CD4-positive, alpha-beta T cell treated with Interleukin-6 for 4 hours (primary cell): ENCODE measurements at regions not wholly inside any gene's neighbourhood (a gene's known extent, or its start where the extent isn't known, plus 50 kb on each side); places are given as distances from the start of the nearest gene placed in this dataset.
"Not testable (repeated sequence)": the region's sequence is repeated elsewhere in the genome, so short reads cannot be mapped to it uniquely, and the experiment has no call there.

ENCODE experiments used
- DNase-seq: peaks from one replicate; pipeline ENCODE4 v3.0.0-alpha.2; 2020; ENCODE audit warnings: mixed read lengths

DNA sequence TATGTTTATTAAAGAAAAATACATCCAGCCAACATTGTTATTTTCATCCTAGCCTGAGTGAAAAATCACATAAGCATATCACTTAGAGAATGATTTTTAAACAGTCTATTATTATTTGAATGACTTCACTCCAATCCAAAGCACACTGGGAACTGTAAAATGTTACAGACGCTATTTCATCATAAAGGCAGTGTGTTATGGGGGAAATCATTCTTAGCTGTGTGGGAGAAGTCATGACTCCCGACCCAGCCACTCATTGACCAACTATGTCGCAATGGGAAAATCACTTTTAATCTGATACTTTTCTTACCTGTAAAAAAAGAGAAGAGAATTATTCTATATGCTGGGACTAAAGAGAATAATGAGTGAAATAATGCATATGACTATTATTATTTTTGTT, 653.6 kb downstream of the TTLL7 start:
- not testable (repeated sequence) for DNase-seq

DNA sequence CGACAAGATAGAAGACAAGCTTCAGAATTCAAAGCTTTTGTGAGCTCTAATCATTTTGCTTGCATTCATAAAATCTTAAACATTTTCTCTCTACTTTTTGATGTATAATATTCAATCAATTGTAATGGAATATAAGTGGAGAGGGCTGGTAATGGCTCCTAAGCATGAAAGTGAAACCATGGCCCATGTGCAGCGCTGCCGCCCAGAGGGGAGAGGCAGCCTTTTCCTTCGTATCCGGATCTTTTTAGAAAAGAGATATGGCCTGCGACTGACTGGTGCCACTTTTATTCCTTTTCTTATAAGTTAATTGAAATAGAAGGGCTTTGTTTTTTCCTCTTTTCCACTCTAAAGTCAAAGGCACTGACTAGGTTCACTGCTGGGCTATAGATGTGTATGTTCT, 655.2 kb downstream of the TTLL7 start:
- DNase-seq: not testable (repeated sequence)

DNA sequence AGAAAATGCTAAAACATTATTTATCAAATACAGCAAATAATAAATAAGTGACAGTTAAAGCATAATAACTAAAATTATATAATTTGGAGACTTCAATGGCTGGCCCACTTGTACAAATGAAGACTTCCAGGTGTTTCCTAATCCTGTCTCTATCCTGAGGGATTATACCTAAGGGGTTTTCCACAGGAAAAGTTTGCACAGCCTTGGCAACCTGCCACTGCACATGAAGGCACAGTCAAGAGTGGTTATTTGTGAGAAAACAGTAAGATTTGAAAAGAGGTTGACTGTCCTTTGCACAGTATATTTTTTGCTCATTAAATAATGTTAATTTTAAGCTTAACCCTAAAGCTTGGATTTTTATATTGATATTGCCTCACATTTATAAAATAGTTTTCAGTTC, 655.9 kb downstream of the TTLL7 start:
- not testable (repeated sequence) for DNase-seq

DNA sequence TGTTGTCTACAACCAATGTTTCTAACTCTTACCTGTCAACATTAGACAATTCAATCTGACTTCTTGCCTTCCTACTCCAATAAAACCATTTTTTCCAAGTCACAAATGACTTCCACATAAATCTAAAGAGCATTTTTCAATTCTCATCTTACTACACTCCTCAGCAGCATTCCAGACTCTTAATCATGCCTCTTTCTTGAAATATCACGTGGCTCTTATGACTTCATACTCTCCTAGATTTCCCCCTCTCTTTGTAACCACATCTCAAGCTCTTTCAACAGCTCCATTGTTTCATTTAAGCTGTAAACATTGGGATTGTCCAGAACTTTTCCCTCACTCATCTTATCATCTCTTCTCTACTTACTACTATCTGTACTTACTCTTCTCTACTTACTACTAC, 666.6 kb downstream of the TTLL7 start:
- not testable (repeated sequence) for DNase-seq

DNA sequence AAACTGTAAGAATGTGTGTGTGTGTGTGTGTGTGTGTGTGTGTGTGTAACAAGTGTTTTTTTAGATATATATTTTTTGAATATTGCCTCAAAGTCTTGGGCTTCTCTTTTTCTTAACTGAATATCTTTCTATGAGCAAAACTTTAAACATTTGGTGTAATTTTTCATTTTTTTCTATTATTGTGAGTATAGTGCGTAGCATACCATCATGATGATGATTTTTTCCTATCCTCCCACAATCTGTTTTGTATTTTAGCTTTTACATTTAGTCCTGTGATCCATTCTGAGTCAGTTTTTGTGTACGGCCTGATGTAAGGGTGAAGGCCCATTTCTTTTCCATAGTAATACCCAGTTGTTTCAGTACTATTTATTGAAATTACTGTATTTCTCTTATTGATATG, 680.6 kb downstream of the TTLL7 start:
- no peak for DNase-seq

DNA sequence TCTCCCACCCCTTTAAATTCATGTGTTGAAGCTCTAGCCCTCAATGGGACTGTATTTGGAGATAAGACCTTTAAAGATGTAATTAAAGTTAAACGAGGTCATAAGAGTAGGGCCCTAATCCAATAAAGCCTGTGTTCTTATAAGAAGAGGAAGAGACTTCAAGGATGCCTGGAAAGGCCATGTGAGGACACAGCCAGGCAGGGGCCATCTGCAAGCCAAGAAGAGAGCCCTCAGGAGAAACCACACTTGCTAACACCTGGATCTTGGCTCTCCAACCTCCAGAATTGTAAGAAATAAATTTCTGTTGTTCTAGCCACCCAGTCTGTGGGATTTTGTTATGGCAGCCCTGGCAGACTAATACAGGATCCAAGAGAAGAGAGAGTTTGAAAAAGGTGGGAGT, 683.5 kb downstream of the TTLL7 start:
- DNase-seq: not testable (repeated sequence)

DNA sequence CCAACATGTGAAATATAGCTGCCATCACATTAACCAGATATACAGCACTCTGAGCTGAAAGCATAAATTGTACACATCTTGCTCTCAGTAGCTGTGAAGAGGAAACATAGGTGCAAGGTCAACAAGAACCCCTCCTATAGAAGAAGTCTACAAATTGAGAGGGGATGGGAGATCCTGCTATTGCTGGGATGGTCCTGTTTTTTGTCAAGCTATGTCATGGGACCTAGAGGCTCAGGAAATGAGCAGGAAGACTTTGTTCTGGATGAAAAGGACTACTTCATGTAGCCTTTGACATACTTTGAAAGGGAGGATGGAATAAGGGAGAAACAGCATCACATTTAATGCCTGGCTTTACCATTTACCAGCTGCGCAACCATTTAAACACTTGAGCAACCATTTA, 688.8 kb downstream of the TTLL7 start:
- DNase-seq: not testable (repeated sequence)

DNA sequence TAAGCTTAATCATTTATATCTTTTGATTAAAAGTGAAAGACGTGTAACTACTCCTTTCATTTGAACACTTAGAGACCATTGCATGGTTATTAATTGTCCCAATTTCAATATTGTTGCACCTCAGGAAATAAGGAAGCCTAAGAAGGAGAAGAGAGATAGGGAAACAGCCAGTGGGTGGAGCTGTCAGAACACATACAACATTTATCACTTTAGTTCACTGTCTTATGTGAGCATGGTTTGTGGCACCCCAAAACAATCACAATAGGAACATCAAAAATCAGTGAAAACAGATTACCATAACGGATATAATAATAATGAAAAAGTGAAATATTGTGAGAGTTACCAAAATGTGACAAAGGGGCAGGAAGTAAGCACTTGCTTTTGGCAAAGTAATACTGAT, 689.9 kb downstream of the TTLL7 start:
- not testable (repeated sequence) for DNase-seq

DNA sequence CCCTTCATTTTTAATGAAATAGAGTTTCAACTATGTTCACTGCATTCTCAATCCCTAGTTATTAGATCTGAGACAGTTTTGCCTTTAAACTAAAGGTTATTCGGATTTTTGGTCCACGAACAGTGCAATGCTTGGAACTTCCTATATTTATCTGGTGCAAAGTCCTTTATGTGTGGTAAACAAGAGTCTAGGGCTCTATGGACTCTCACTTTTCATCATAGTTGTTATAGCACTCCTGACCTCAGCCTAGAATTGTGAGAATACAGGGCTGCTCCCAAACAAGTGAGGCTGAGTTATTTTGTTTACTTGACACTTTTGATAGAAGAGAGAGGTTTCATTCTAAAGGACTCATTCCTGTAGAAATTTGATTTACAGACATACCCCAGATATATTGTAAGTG, 692.1 kb downstream of the TTLL7 start:
- not testable (repeated sequence) for DNase-seq

DNA sequence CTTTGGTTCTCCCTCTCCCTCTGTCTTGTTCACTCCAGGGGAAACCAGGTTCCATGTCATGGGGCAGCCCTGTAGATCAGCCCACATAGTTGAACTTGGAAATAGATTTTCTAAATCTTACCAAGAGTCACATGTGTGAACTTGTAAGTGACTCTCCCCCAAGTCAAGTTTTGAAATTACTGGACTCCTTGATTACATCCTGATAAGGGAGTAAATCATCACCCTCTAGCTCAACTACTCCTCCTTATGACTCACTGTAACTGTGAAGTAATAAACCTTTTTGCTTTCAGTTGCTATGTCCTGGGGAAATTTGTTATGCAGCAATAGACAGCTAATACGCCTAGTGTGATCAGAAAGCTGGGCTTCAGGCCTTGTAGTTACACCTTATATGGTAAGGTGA, 703.3 kb downstream of the TTLL7 start:
- not testable (repeated sequence) for DNase-seq

DNA sequence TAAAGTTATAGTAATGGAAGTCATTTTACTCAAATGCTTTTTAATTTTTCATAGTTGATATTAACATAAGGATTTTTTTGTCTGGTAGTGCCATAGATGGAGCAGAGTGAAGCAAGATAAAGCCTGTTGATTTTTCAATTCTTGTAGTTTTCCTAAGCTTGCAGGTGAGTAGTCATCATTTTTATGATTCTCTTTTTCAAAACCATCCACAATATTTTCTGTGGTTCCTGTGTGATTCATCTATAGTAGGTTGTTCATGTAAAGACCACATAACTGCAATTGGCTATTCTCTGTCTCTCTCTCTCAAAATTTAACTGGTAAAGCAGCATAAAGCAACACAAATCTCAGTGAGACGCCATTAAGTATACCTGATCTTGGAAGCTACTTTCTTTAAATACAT, 711.5 kb downstream of the TTLL7 start:
- not testable (repeated sequence) for DNase-seq

DNA sequence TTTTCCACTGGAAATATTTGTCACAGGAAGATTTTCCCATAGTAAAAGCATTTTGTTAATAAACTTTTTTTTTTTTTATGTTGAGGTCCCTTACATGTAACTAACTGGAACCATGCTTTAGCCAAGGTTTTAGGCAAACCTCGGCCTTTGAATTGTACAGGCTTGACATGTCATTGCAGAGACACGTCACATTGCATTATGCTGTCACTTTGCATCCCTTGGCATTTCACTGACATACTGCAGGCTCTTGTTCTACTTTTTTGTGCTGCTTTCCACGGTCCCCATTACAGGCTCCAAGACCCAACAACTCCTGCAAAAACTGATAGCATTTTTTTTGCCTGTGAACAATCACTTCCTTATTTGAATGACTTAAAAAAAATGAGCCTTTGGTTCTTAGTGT, 724.3 kb downstream of the TTLL7 start:
- not testable (repeated sequence) for DNase-seq

DNA sequence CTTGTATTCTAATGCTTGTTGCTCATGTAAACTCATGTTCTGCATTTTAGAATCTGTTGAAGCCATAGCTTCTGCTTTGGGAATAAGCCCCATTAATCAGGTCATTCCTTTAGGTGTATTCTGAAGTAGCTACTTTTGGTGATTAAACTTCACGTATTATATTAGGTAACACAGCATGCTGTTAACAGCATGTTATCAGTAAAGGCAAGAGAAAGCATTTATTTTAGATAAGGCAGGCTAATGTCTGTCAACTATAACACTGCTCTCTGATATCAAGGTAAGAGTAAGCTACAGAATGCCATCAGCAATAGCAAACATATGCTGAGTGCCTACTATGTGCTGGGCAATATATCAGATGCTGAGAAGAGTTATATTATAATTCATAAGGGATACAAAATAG, 726.4 kb downstream of the TTLL7 start:
- DNase-seq: not testable (repeated sequence)

DNA sequence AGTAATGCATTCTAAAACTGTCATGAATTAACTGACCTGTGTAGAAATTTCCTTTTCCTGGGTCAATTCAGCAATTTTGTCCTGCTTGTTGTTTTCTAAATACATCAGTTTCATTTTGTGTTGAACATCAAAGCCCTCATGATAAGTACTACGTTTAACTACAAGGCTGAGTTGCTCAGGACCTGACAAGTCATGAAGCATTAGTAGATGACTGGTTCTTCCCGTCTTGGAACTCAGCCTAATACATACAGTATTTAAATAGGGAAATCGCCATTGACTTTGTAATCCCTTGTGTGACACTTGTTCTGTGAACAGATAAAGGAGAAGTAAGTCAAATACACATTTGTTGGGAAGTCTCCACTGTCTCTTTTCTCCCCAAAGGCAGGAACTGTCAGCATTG, 727.1 kb downstream of the TTLL7 start:
- not testable (repeated sequence) for DNase-seq

DNA sequence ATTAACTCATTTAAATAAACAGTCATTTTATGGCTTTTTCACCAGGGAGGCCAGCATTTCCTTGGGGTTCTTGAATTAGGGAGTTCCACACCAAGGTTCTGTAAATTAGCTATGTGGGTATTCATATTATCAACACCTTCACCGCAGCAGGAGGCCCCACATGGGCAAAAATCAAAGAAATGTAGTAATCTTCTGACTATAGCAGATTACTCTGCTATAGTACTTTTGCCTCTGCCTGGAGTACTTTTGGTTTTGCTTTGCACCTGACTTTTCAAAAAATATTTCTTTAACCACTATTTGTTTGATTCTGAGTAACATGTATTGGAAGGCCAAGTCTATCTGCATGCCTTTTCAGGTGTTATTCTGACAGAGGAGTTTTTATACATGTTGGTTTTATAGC, 728.1 kb downstream of the TTLL7 start:
- not testable (repeated sequence) for DNase-seq

DNA sequence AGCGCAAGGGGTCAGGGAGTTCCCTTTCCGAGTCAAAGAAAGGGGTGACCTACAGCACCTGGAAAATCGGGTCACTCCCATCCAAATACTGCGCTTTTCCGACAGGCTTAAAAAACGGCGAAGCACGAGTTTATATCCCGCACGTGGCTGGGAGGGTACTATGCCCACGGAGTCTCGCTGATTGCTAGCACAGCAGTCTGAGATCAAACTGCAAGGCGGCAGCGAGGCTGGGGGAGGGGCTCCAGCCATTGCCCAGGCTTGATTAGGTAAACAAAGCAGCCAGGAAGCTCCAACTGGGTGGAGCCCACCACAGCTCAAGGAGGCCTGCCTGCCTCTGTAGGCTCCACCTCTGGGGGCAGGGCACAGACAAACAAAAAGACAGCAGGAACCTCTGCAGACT, 735.1 kb downstream of the TTLL7 start:
- DNase-seq: not testable (repeated sequence)

DNA sequence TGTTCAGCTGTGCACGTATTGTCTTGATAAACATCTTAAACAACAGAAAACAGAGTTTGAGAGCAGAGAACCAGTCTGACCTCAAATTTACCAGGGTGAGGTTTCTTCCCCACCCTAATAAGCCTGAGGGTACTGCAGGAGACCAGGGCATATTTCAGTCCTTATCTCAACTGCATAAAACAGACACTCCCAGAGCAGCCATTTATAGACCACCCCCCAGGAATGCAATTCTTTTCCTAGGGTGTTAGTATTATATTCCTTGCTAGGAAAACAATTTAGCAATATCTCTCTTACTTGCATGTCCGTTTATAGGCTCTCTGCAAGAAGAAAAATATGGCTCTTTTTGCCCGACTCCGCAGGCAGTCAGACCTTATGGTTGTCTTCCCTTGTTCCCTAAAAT, 747.2 kb downstream of the TTLL7 start:
- not testable (repeated sequence) for DNase-seq

DNA sequence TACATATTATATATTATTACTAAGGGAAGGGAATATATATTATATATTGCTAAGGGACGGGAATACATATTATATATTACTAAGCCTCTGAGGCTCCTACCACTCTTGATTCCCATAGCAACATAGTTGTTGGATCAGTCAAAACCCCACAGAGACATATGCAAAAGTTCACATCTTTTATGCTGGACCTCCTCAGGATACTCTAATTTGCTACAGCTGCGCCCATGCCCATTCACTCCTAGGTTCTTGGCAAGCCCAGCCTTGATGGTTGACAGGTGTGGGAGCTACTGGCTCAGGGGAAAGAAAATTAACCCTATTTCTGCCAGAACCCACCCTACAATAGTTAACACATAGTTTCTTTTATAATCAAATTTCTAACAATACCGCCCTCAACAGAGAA, 752.2 kb downstream of the TTLL7 start:
- not testable (repeated sequence) for DNase-seq

DNA sequence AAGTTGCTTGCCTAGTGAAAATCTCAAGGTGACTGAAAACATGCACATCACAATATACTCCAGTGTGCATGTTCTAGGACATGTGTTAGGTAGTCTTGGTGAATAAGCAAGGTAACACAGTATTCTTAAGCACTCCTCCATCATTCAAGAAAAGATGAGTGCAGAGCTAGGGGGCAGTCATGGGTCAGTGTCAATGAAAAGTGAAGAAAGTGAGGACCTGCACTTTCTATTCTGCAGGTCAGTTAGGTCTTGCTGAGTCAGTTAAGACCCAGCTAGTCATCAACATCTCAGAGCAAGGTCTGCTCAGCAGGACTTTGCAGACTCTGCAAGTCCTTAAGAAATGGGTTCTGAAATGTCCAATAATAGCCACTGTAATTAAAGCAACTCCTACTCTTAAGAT, 754.1 kb downstream of the TTLL7 start:
- DNase-seq: not testable (repeated sequence)

DNA sequence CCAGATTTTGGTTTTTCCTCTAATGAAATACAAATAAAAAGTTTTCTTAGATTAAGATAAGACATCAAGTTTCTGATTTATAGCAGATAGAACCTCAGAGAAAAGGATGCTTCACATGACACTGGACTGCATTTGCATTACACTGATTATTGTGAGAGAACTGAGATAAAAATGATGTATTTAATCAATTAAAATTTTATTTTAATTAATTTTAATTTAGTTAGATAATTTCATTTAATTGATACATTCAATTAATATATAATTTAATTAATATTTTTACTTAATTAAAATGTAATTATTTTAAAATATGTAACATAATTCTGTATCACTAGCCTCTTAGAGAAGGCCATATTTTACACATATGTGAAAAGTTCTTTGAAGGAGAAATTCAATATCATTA, 759.4 kb downstream of the TTLL7 start:
- DNase-seq: not testable (repeated sequence)

DNA sequence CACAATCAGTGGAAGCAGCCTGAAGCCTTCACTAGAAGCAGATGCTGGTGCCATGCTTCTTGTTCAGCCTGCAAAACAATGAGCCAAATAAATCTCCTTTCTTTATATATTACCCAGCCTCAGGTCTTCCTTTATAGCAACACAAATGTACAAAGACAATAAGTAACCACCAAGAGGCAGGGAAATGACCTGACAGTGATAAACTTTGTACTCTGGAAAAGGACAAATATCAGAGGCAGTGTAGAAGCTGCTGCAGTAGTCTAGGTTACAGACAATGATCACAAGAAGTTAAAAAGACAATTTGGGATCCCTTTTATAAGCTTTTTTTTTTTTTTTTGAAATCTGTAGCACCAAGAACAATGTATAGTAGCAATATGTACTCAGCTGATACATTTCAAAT, 760.3 kb downstream of the TTLL7 start:
- DNase-seq: not testable (repeated sequence)

DNA sequence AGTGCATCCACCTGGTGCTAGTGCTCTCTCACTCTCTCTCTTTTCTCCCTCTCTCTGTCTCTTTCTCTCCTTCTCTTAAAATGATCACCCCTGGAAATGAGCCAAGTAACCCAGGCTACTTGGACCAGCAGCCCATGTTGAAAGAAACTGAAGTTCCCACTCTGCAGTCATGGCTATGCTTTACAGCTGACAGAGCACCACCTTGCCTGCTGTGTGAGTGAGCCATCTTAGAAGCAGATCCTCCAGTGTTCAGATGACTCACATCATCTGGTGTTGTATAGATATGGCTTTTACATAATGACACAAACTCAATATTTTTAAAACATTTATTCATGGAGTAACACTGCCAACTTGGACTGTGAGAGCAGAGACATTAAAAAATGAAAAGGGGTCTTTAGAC, 779.1 kb downstream of the TTLL7 start:
- not testable (repeated sequence) for DNase-seq

DNA sequence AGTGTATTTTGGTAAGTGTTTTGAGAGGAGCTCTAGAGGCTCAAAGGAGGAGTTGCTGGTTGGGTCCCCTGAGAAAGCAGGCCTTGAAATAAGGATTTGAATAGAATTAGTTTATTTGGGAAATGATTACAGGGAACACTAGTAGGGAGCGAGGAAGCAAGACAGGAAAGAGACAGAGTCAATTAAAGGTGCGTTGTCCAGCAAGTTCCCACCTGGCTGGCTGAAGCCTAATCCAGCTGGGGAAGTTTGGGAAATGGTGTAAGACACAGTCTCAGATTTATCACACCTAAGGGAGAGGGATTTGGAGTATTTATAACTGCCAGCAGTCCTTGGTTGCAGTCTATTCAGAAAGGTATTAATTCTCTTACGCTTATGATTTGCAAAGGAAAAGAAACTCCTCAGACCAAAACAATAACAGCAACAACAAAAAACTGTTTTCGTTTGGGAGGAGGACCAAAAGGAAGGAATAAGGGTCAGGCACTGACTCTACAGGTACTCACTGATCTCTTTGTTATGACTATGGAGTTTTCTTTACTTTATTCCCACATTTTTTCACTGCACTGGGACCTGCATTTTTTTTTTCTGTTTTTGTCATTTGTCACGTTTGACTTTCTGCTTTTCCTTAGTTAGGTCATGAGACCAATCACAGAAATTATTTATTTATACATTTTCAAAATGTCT, 780.8 kb downstream of the TTLL7 start:
- not testable (repeated sequence) for DNase-seq

DNA sequence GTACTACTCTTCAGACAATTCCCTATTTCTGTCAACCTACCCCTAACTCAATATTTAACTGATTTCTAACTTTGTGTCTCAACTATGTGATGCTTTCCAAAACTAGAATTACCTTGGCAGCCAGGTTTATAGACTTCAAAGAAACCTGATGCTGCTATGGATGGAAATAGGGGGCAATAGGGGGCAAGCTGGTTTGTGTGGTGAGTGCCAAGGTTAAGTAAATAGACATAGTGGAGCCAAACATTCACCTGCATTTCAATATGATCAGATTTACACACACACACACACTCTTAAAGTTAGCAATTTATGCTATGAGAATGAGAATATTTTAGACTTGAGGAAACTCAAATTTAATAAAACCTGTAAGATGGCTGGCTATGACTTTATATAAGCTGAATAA, 784.6 kb downstream of the TTLL7 start:
- not testable (repeated sequence) for DNase-seq

DNA sequence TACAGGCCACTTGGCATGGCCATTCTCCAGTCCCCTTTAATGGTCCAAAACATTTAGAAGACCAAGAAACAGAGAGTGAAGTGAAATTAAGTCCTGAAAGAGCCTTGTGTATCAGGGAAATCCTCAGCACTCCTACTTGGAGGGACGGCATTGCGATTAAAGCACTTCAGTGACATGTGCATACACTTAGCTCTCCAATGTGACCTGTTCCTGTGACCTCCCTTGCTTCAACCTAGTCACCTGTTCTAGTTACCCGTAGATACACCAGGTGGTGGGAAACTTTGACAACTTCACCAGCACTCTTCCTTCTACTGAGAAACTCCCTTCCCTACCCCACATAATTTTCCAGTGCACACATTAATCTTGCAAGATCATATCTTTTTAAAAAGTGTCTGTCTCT, 785.3 kb downstream of the TTLL7 start:
- not testable (repeated sequence) for DNase-seq
